ENCODE measurements at regions not wholly inside any gene's neighbourhood (a gene's known extent, or its start where the extent isn't known, plus 50 kb on each side); places are given as distances from the start of the nearest gene placed in this dataset.

DNA sequence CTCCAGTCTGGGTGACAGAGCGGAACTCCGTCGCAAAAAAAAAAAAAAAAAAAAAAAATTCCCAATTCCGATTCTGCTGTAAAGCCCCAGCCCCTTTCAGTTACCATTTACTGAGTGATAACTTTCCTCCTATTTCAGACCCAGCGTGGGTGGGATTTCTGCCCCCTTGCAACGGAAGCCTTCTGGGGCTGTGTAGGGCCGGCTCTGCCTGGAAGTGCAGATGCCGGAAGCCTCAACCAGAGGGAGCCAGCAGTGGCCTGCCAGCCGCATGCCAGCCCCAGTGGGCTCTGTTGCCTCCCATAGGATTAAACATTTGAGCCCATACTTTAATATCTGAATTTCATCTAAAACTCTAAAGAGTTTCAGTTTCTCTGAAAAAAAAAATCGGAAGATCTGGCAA is 60.0 kb upstream of the NUP50 start (continued):
- TF ChIP-seq, protein P1, sequence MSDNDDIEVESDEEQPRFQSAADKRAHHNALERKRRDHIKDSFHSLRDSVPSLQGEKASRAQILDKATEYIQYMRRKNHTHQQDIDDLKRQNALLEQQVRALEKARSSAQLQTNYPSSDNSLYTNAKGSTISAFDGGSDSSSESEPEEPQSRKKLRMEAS (CRISPR knock-in tag; IDR thresholded peaks at IDR 0.05) = no peak

DNA sequence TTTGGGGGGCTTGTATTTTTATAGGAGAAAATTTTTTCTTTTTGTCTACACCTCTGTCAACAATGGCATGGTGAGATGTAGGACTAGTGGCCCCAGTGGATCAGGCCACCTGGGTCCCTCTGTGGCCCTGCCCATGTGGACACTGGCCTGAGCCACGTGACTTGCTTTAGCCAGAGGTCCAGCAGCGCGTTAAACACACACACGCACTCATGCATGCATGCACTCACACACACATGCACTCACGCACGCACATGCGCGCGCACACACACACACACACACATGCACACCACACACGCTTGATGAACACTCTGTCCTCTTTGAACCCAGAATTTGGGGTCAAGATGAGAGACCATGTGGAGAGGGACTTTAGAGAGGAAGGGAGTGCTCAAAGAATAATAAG is 59.4 kb upstream of the NUP50 start:
- ChIA-PET POLR2A (no interaction called here), CTCF (interaction anchor here (1.0 kb wide), 1 partner anchor 100 kb away, joined by 3 read pairs; no protein-coding TSS in a partner anchor)
- no peaks in the 10 kb centered on the region for H3K36me3 Mint-ChIP-seq
- H3K27me3 Mint-ChIP-seq (ENCODE audit: low read depth) = peaks cover 20% of the 10 kb centered on the region
- DNase-seq (ENCODE audit: low spot score) (no peak), ATAC-seq (no peak)
- no peak overlapping the region for H3K4me3 Mint-ChIP-seq
- H3K4me1 Mint-ChIP-seq = peaks cover 6% of the 10 kb centered on the region; the same call in 1 of the 2 replicates
- TF ChIP-seq OVOL2 (CRISPR knock-in tag; IDR thresholded peaks at IDR 0.05; ENCODE audit: borderline replicate concordance) = no peak
- TF ChIP-seq, protein P2, sequence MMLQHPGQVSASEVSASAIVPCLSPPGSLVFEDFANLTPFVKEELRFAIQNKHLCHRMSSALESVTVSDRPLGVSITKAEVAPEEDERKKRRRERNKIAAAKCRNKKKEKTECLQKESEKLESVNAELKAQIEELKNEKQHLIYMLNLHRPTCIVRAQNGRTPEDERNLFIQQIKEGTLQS (CRISPR knock-in tag; conservative IDR thresholded peaks at IDR 0.05) = no peak
- TF ChIP-seq ZNF219 (CRISPR knock-in tag; IDR thresholded peaks at IDR 0.05; ENCODE audit: borderline replicate concordance) = no peak
- no peak overlapping the region for H3K27ac Mint-ChIP-seq
- H3K9me3 Mint-ChIP-seq = no peaks in the 10 kb centered on the region

DNA sequence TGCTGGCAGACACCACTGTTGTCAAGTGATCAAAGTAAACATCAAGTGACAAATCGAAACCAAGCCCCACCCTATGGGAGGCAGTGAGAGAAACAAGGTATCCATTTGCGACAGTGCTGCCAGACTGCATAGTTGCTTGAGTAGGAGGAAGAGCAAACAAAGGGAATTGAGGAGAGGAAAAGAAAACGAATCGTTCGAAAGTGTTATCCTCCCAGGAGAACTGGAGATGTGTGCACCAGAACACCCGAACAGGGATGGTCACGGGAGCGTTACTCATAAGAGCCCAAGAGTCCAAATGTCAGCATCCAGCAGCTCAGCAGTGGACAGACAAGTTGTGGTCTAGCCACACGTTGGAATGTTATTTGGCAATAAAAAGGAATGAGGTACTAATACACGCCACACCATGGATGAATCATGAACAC is 58.4 kb upstream of the NUP50 start:
- TF ChIP-seq ZNF396 (CRISPR knock-in tag; IDR thresholded peaks at IDR 0.05; ENCODE audit: borderline replicate concordance) = no peak
- TF ChIP-seq, protein P3, sequence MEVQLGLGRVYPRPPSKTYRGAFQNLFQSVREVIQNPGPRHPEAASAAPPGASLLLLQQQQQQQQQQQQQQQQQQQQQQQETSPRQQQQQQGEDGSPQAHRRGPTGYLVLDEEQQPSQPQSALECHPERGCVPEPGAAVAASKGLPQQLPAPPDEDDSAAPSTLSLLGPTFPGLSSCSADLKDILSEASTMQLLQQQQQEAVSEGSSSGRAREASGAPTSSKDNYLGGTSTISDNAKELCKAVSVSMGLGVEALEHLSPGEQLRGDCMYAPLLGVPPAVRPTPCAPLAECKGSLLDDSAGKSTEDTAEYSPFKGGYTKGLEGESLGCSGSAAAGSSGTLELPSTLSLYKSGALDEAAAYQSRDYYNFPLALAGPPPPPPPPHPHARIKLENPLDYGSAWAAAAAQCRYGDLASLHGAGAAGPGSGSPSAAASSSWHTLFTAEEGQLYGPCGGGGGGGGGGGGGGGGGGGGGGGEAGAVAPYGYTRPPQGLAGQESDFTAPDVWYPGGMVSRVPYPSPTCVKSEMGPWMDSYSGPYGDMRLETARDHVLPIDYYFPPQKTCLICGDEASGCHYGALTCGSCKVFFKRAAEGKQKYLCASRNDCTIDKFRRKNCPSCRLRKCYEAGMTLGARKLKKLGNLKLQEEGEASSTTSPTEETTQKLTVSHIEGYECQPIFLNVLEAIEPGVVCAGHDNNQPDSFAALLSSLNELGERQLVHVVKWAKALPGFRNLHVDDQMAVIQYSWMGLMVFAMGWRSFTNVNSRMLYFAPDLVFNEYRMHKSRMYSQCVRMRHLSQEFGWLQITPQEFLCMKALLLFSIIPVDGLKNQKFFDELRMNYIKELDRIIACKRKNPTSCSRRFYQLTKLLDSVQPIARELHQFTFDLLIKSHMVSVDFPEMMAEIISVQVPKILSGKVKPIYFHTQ (CRISPR knock-in tag; IDR thresholded peaks at IDR 0.05) = no peak
- TF ChIP-seq, protein P4, sequence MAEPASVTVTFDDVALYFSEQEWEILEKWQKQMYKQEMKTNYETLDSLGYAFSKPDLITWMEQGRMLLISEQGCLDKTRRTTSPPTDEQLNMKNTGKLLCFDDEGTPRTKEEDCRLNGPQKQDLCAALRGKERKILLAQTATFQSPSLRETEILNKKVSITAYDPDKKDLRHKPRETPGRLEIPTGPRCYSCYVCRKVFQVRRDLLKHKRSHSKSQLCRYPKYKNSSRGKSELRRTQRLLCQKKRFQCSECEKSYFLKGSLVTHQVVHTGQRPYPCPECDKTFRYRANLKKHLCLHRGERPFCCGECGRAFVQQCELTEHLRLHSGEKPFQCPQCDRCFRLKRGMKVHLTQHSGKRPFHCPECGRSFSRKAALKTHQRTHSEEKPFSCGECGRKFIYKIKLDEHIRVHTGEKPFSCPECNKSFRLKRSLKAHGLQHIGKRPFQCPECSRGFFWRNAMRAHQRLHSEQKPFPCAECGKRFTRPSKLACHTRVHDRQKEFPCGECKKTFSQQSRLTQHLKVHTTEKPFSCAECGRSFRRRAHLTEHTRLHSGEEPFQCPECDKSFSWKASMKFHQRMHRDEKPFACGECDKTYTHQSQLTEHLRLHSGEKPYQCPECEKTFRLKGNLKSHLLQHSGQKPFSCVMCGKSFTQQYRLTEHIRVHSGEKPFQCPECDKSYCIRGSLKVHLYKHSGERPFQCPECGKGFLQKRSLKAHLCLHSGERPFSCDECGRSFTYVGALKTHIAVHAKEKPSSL (CRISPR knock-in tag; conservative IDR thresholded peaks at IDR 0.05) = no peak
- TF ChIP-seq, protein P5, sequence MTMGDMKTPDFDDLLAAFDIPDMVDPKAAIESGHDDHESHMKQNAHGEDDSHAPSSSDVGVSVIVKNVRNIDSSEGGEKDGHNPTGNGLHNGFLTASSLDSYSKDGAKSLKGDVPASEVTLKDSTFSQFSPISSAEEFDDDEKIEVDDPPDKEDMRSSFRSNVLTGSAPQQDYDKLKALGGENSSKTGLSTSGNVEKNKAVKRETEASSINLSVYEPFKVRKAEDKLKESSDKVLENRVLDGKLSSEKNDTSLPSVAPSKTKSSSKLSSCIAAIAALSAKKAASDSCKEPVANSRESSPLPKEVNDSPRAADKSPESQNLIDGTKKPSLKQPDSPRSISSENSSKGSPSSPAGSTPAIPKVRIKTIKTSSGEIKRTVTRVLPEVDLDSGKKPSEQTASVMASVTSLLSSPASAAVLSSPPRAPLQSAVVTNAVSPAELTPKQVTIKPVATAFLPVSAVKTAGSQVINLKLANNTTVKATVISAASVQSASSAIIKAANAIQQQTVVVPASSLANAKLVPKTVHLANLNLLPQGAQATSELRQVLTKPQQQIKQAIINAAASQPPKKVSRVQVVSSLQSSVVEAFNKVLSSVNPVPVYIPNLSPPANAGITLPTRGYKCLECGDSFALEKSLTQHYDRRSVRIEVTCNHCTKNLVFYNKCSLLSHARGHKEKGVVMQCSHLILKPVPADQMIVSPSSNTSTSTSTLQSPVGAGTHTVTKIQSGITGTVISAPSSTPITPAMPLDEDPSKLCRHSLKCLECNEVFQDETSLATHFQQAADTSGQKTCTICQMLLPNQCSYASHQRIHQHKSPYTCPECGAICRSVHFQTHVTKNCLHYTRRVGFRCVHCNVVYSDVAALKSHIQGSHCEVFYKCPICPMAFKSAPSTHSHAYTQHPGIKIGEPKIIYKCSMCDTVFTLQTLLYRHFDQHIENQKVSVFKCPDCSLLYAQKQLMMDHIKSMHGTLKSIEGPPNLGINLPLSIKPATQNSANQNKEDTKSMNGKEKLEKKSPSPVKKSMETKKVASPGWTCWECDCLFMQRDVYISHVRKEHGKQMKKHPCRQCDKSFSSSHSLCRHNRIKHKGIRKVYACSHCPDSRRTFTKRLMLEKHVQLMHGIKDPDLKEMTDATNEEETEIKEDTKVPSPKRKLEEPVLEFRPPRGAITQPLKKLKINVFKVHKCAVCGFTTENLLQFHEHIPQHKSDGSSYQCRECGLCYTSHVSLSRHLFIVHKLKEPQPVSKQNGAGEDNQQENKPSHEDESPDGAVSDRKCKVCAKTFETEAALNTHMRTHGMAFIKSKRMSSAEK (CRISPR knock-in tag; IDR thresholded peaks at IDR 0.05; ENCODE audit: borderline replicate concordance) = no peak
- no peak for TF ChIP-seq CBFB (CRISPR knock-in tag; IDR thresholded peaks at IDR 0.05; ENCODE audit: low read depth)
- no peak for TF ChIP-seq JUN (CRISPR knock-in tag; IDR thresholded peaks at IDR 0.05)
- TF ChIP-seq ELF4 (CRISPR knock-in tag; IDR thresholded peaks at IDR 0.05; ENCODE audit: low read depth) = no peak
- no peak for TF ChIP-seq ATF1 (CRISPR knock-in tag; IDR thresholded peaks at IDR 0.05)
- TF ChIP-seq, protein P6, sequence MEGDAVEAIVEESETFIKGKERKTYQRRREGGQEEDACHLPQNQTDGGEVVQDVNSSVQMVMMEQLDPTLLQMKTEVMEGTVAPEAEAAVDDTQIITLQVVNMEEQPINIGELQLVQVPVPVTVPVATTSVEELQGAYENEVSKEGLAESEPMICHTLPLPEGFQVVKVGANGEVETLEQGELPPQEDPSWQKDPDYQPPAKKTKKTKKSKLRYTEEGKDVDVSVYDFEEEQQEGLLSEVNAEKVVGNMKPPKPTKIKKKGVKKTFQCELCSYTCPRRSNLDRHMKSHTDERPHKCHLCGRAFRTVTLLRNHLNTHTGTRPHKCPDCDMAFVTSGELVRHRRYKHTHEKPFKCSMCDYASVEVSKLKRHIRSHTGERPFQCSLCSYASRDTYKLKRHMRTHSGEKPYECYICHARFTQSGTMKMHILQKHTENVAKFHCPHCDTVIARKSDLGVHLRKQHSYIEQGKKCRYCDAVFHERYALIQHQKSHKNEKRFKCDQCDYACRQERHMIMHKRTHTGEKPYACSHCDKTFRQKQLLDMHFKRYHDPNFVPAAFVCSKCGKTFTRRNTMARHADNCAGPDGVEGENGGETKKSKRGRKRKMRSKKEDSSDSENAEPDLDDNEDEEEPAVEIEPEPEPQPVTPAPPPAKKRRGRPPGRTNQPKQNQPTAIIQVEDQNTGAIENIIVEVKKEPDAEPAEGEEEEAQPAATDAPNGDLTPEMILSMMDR (IDR thresholded peaks at IDR 0.05) = no peak
- TF ChIP-seq TCF7 (CRISPR knock-in tag; IDR thresholded peaks at IDR 0.05; ENCODE audit: low read depth) = no peak
- TF ChIP-seq NR1H2 (CRISPR knock-in tag; IDR thresholded peaks at IDR 0.05) = no peak
- TF ChIP-seq CREB1 (CRISPR knock-in tag; IDR thresholded peaks at IDR 0.05) = no peak
- TF ChIP-seq, protein P7, sequence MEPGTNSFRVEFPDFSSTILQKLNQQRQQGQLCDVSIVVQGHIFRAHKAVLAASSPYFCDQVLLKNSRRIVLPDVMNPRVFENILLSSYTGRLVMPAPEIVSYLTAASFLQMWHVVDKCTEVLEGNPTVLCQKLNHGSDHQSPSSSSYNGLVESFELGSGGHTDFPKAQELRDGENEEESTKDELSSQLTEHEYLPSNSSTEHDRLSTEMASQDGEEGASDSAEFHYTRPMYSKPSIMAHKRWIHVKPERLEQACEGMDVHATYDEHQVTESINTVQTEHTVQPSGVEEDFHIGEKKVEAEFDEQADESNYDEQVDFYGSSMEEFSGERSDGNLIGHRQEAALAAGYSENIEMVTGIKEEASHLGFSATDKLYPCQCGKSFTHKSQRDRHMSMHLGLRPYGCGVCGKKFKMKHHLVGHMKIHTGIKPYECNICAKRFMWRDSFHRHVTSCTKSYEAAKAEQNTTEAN (CRISPR knock-in tag; IDR thresholded peaks at IDR 0.05) = no peak
- TF ChIP-seq HMGA2 (CRISPR knock-in tag; IDR thresholded peaks at IDR 0.05) = no peak
- TF ChIP-seq, protein P8, sequence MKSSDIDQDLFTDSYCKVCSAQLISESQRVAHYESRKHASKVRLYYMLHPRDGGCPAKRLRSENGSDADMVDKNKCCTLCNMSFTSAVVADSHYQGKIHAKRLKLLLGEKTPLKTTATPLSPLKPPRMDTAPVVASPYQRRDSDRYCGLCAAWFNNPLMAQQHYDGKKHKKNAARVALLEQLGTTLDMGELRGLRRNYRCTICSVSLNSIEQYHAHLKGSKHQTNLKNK (CRISPR knock-in tag; IDR thresholded peaks at IDR 0.05) = no peak
- peaks cover 17% of the 10 kb centered on the region for H3K27me3 Mint-ChIP-seq (ENCODE audit: low read depth)
- no peaks in the 10 kb centered on the region for H3K36me3 Mint-ChIP-seq
- H3K9me3 Mint-ChIP-seq = no peaks in the 10 kb centered on the region
- POLR2A ChIA-PET = no interaction called here
- H3K4me1 Mint-ChIP-seq = peaks cover 6% of the 10 kb centered on the region; the same call in 1 of the 2 replicates
- DNase-seq (ENCODE audit: low spot score) (no peak), ATAC-seq (no peak)
- no peak overlapping the region for H3K27ac Mint-ChIP-seq
- H3K4me3 Mint-ChIP-seq = no peak overlapping the region
- CTCF ChIA-PET = interaction anchor here (1.0 kb wide), 1 partner anchor 99 kb away, joined by 3 read pairs; no protein-coding TSS in a partner anchor
